GM12891 (cell line): ENCODE measurements at regions not wholly inside any gene's neighbourhood (a gene's known extent, or its start where the extent isn't known, plus 50 kb on each side); places are given as distances from the start of the nearest gene placed in this dataset.

Experiments
- POLR2A ChIP-seq: IDR thresholded peaks from 2 replicates; pipeline ENCODE4 v1.6.1; 2011; ENCODE audit warnings: low read depth, low read length, control low read depth
- POU2F2 ChIP-seq: IDR thresholded peaks from 2 replicates; pipeline ENCODE4 v1.6.1; 2011; ENCODE audit warnings: low read depth, mild to moderate bottlenecking, control low read depth, low read length, moderate library complexity

DNA sequence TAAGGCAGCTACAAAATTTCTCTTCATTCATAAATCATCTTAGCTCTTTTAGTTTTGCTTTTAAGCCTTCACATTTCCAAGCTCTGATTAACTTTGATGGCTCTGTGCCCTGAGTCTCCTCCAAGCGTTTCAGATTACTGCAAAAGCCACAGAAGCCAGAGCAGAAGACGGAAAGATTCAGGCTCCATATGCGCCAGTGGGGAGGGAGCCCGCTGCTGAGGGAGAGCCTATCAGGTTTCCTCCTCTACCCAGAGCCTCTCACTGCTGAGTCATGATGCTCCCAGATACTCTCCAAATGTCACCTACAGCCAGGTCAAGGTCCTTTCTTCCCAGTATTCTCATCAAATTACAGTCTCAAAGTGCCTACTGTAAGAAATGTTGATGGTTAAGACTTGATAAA lies 193.6 kb downstream of the RAP2A start:
- TF ChIP-seq POLR2A, result no peak
- no peak for TF ChIP-seq POU2F2
